Esophagus muscularis mucosa (tissue), 4 donors: ENCODE measurements at regions not wholly inside any gene's neighbourhood (a gene's known extent, or its start where the extent isn't known, plus 50 kb on each side); places are given as distances from the start of the nearest gene placed in this dataset.

Source experiments
- CTCF ChIP-seq, 3 experiments: fragments of 200-600 bp in 2 of 3; fragments of 450-650 bp in 1 of 3; sonication (generic) in 2 of 3; IDR thresholded peaks; one replicate each; pipeline ENCODE4 v1.5.1; 2017 to 2019; ENCODE audit warnings: antibody characterized with exemption in 3 of 3, mild to moderate bottlenecking in 2 of 3, moderate library complexity in 1 of 3
- EP300 ChIP-seq: sonication (generic); formaldehyde crosslinking; IDR thresholded peaks from one replicate; pipeline ENCODE4 v1.6.1; 2017; ENCODE audit warnings: antibody characterized with exemption
- POLR2A ChIP-seq: fragments of 450-650 bp; IDR thresholded peaks from one replicate; pipeline ENCODE4 v1.6.1; 2017; ENCODE audit warnings: antibody characterized with exemption, moderate library complexity, mild to moderate bottlenecking, low read depth

GRCh38 chr12:111188436-111188835 is 180.5 kb downstream of the PHETA1 start:
- TF ChIP-seq POLR2A (no peak), EP300 (no peak), CTCF (IDR thresholded peaks at IDR 0.05) (no peak)
